H9 (cell line): ENCODE measurements at regions not wholly inside any gene's neighbourhood (a gene's known extent, or its start where the extent isn't known, plus 50 kb on each side); places are given as distances from the start of the nearest gene placed in this dataset.

ENCODE experiments used
- DNase-seq: peaks from one replicate; pipeline ENCODE4 v3.0.0-alpha.2; 2017
- H2AFZ ChIP-seq: one replicate; pipeline ENCODE4 v1.6.1; 2013; ENCODE audit warnings: mild to moderate bottlenecking, low read length, control low read depth, moderate library complexity
- H2AK5ac ChIP-seq: 2 replicates; pipeline ENCODE4 v1.6.1; 2013; ENCODE audit warnings: low read length, control low read depth, mixed read lengths; ENCODE audit not compliant: insufficient read length
- H2BK120ac ChIP-seq: one replicate; pipeline ENCODE4 v1.6.1; 2013; ENCODE audit warnings: low read depth, mild to moderate bottlenecking, low read length, control low read depth, inconsistent platforms; ENCODE audit not compliant: poor library complexity, severe bottlenecking
- H2BK12ac ChIP-seq: 2 replicates; pipeline ENCODE4 v1.6.1; 2013; ENCODE audit warnings: low read length, control low read depth, mixed read lengths, low read depth; ENCODE audit not compliant: insufficient read length
- H2BK15ac ChIP-seq: 2 replicates; pipeline ENCODE4 v1.6.1; 2013; ENCODE audit warnings: low read depth, low read length, control low read depth
- H2BK20ac ChIP-seq: one replicate; pipeline ENCODE4 v1.6.1; 2013; ENCODE audit warnings: low read depth, mild to moderate bottlenecking, low read length, control low read depth, inconsistent platforms; ENCODE audit not compliant: poor library complexity, severe bottlenecking
- H2BK5ac ChIP-seq: 2 replicates; pipeline ENCODE4 v1.6.1; 2013; ENCODE audit warnings: low read length, control low read depth, mixed read lengths; ENCODE audit not compliant: insufficient read length
- H3K14ac ChIP-seq: 2 replicates; pipeline ENCODE4 v1.6.1; 2013; ENCODE audit warnings: low read length, control low read depth; ENCODE audit not compliant: insufficient read depth
- H3K18ac ChIP-seq: 2 replicates; pipeline ENCODE4 v1.6.1; 2013; ENCODE audit warnings: low read depth, mild to moderate bottlenecking, mixed read lengths, low read length, control low read depth; ENCODE audit not compliant: insufficient read length
- H3K23ac ChIP-seq: 2 replicates; pipeline ENCODE4 v1.6.1; 2013; ENCODE audit warnings: low read length, control low read depth, mixed read lengths, low read depth; ENCODE audit not compliant: insufficient read length
- H3K23me2 ChIP-seq: 2 replicates; pipeline ENCODE4 v1.6.1; 2013; ENCODE audit warnings: low read depth, mild to moderate bottlenecking, mixed read lengths, low read length, control low read depth; ENCODE audit not compliant: insufficient read length, poor library complexity, severe bottlenecking
- H3K27ac ChIP-seq: 2 replicates; pipeline ENCODE4 v1.5.1; 2013; ENCODE audit warnings: low read length, control low read depth, mixed read lengths, low read depth; ENCODE audit not compliant: insufficient read length
- H3K27me3 ChIP-seq: 2 replicates; pipeline ENCODE4 v1.6.1; 2013; ENCODE audit warnings: low read length, control low read depth, inconsistent platforms; ENCODE audit not compliant: insufficient read depth
- H3K4ac ChIP-seq: 2 replicates; pipeline ENCODE4 v1.6.1; 2013; ENCODE audit warnings: low read depth, mild to moderate bottlenecking, control low read depth, inconsistent platforms, low read length, moderate library complexity
- H3K4me1 ChIP-seq: 2 replicates; pipeline ENCODE4 v1.6.1; 2013; ENCODE audit warnings: low read length, control low read depth, inconsistent platforms; ENCODE audit not compliant: insufficient read depth
- H3K4me2 ChIP-seq: 2 replicates; pipeline ENCODE4 v1.6.1; 2013; ENCODE audit warnings: low read length, control low read depth, mixed read lengths; ENCODE audit not compliant: insufficient read length, insufficient read depth
- H3K56ac ChIP-seq: 2 replicates; pipeline ENCODE4 v1.6.1; 2013; ENCODE audit warnings: low read depth, mild to moderate bottlenecking, mixed read lengths, low read length, control low read depth; ENCODE audit not compliant: insufficient read length
- H3K79me1 ChIP-seq: 2 replicates; pipeline ENCODE4 v1.6.1; 2013; ENCODE audit warnings: low read depth, mild to moderate bottlenecking, moderate library complexity, low read length, control low read depth, inconsistent platforms; ENCODE audit not compliant: insufficient read depth, poor library complexity, severe bottlenecking
- H3K79me2 ChIP-seq: 2 replicates; pipeline ENCODE4 v1.6.1; 2013; ENCODE audit warnings: low read length, control low read depth, inconsistent platforms; ENCODE audit not compliant: insufficient read depth
- H3K9ac ChIP-seq: 2 replicates; pipeline ENCODE4 v1.6.1; 2013; ENCODE audit warnings: low read length, control low read depth, mixed read lengths; ENCODE audit not compliant: insufficient read length; ENCODE audit errors: extremely low read depth
- H3K9me3 ChIP-seq: one replicate; pipeline ENCODE4 v1.6.1; 2013; ENCODE audit warnings: low read depth, low read length, inconsistent platforms; ENCODE audit not compliant: control insufficient read depth
- H3T11ph ChIP-seq: one replicate; pipeline ENCODE4 v1.6.1; 2013; ENCODE audit warnings: mild to moderate bottlenecking, low read length, control low read depth, inconsistent platforms
- H4K20me1 ChIP-seq: one replicate; pipeline ENCODE4 v1.6.1; 2013; ENCODE audit not compliant: control insufficient read depth, insufficient read length, insufficient read depth
- H4K5ac ChIP-seq: 2 replicates; pipeline ENCODE4 v1.6.1; 2013; ENCODE audit warnings: low read depth, mild to moderate bottlenecking, mixed read lengths, low read length, control low read depth; ENCODE audit not compliant: insufficient read length
- H4K8ac ChIP-seq: replicated peaks from 2 replicates; pipeline ENCODE4 v1.6.1; 2013; ENCODE audit warnings: low read length, control low read depth, mixed read lengths, low read depth; ENCODE audit not compliant: insufficient read length
- H4K91ac ChIP-seq: 2 replicates; pipeline ENCODE4 v1.6.1; 2013; ENCODE audit warnings: low read depth, mild to moderate bottlenecking, moderate library complexity, mixed read lengths, low read length, control low read depth; ENCODE audit not compliant: insufficient read length
- H3K27ac Mint-ChIP-seq, 3 experiments: 2 replicates in 2 of 3; 3 replicates in 1 of 3; pipeline ENCODE4 v1.8.0; 2020 to 2021; ENCODE audit warnings: mixed read lengths in 3 of 3, mild to moderate bottlenecking in 1 of 3, moderate library complexity in 1 of 3
- H3K27me3 Mint-ChIP-seq: 2 replicates; pipeline ENCODE4 v1.8.0; 2021; ENCODE audit warnings: low read depth, mild to moderate bottlenecking, moderate library complexity, mixed read lengths
- H3K36me3 Mint-ChIP-seq, 3 experiments: 2 replicates in 2 of 3; 3 replicates in 1 of 3; pipeline ENCODE4 v1.8.0; 2020 to 2021; ENCODE audit warnings: low read depth in 3 of 3, mixed read lengths in 3 of 3; ENCODE audit not compliant: insufficient read depth in 1 of 3
- H3K4me1 Mint-ChIP-seq, 2 experiments: 2 replicates each; pipeline ENCODE4 v1.8.0; 2020; ENCODE audit warnings: mixed read lengths in 2 of 2
- H3K4me3 Mint-ChIP-seq, 2 experiments: 2 replicates in 1 of 2; 3 replicates in 1 of 2; pipeline ENCODE4 v1.8.0; 2020 to 2021; ENCODE audit warnings: mild to moderate bottlenecking in 2 of 2, mixed read lengths in 2 of 2, moderate library complexity in 1 of 2
- H3K9me3 Mint-ChIP-seq, 2 experiments: 2 replicates in 1 of 2; 3 replicates in 1 of 2; pipeline ENCODE4 v1.8.0; 2020; ENCODE audit warnings: mild to moderate bottlenecking in 2 of 2, mixed read lengths in 2 of 2, moderate library complexity in 1 of 2
- CTCF ChIP-seq: fragments of 200-600 bp; sonication (generic); conservative IDR thresholded peaks from 3 replicates; pipeline ENCODE4 v1.8.0; 2021; ENCODE audit warnings: antibody characterized with exemption, mild to moderate bottlenecking

GRCh38 chr11:90874281-90874680, 651.4 kb upstream of the CHORDC1 start:
- no peaks in the 10 kb centered on the region for H3K9me3 Mint-ChIP-seq
- Histone ChIP-seq H4K20me1 (no peaks in the 10 kb centered on the region), H4K8ac (no peak overlapping the region), H2BK12ac (no peak overlapping the region), H2AK5ac (no peak overlapping the region), H3K23ac (no peak overlapping the region), H3K79me2 (no peaks in the 10 kb centered on the region), H3K18ac (no peak overlapping the region), H3K4ac (no peak overlapping the region), H3K27me3 (no peaks in the 10 kb centered on the region), H2BK120ac (no peak overlapping the region), H3K14ac (no peak overlapping the region), H3K27ac (no peak overlapping the region), H2BK20ac (no peak overlapping the region), H4K5ac (no peak overlapping the region), H4K91ac (no peak overlapping the region), H3K56ac (no peak overlapping the region), H3K9ac (no peak overlapping the region), H3T11ph (no peak overlapping the region), H3K79me1 (no peaks in the 10 kb centered on the region), H3K4me2 (no peak overlapping the region), H2AFZ (no peak overlapping the region), H3K4me1 (no peaks in the 10 kb centered on the region), H2BK5ac (no peak overlapping the region), H3K9me3 (no peaks in the 10 kb centered on the region), H2BK15ac (no peak overlapping the region), H3K23me2 (no peaks in the 10 kb centered on the region)
- H3K4me3 Mint-ChIP-seq, result no peak overlapping the region
- no peak overlapping the region for H3K27ac Mint-ChIP-seq
- DNase-seq, result no peak
- H3K36me3 Mint-ChIP-seq, result no peaks in the 10 kb centered on the region
- H3K27me3 Mint-ChIP-seq, result no peaks in the 10 kb centered on the region
- no peaks in the 10 kb centered on the region for H3K4me1 Mint-ChIP-seq
- no peak for TF ChIP-seq CTCF
